Transverse colon (tissue), 4 donors: ENCODE measurements at regions not wholly inside any gene's neighbourhood (a gene's known extent, or its start where the extent isn't known, plus 50 kb on each side); places are given as distances from the start of the nearest gene placed in this dataset.

Source experiments
- DNase-seq: peaks from one replicate; pipeline ENCODE4 v3.0.0-alpha.2; 2019
- H3K27ac ChIP-seq, 4 donors: fragments of 200-600 bp; sonication (generic); 2 replicates each; pipeline ENCODE4 v1.5.1; 2016 to 2018; ENCODE audit warnings: inconsistent platforms in 4 of 4
- H3K27me3 ChIP-seq: fragments of 200-600 bp; sonication (generic); 2 replicates; pipeline ENCODE4 v1.5.1; 2017; ENCODE audit warnings: inconsistent platforms
- H3K36me3 ChIP-seq, 4 donors: fragments of 200-600 bp; sonication (generic); 2 replicates each; pipeline ENCODE4 v1.5.1; 2017 to 2019; ENCODE audit warnings: inconsistent platforms in 4 of 4
- H3K4me1 ChIP-seq, 4 donors: fragments of 200-600 bp; sonication (generic); 2 replicates each; pipeline ENCODE4 v1.5.1; 2017 to 2020; ENCODE audit warnings: inconsistent platforms in 4 of 4
- H3K4me3 ChIP-seq, 4 donors: fragments of 200-600 bp; sonication (generic); 1 replicate in 1 of 4; 2 replicates in 3 of 4; pipeline versions ENCODE4 v1.5.1 to v1.6.1; 2017 to 2019; ENCODE audit warnings: inconsistent platforms in 4 of 4
- H3K9me3 ChIP-seq, 2 donors: fragments of 200-600 bp; sonication (generic); 2 replicates each; pipeline ENCODE4 v1.5.1; 2017 to 2019; ENCODE audit warnings: inconsistent platforms in 2 of 2
- EP300 ChIP-seq: sonication (generic); formaldehyde crosslinking; IDR thresholded peaks from one replicate; pipeline ENCODE4 v1.6.1; 2017; ENCODE audit warnings: antibody characterized with exemption, low read depth
- POLR2A ChIP-seq: fragments of 450-650 bp; IDR thresholded peaks from one replicate; pipeline ENCODE4 v1.6.1; 2016; ENCODE audit warnings: antibody characterized with exemption, mild to moderate bottlenecking, moderate library complexity
- POLR2AphosphoS5 ChIP-seq, 3 donors: sonication (generic); formaldehyde crosslinking; IDR thresholded peaks; one replicate each; pipeline ENCODE4 v1.6.1; 2016; ENCODE audit warnings: antibody characterized with exemption in 3 of 3
- WGBS, 2 donors: methylation state at CpG; one replicate each; pipeline ENCODE4 v1.1.5; 2018; ENCODE audit warnings: low coverage in 1 of 2; 5-methylcytosine and 5-hydroxymethylcytosine counted together
- in situ Hi-C, 4 donors: fragments of 200-750 bp; cut with MboI; loops; one replicate each; pipeline versions ENCODE4 v1.15.0 to v1.15.1; 2017; ENCODE audit warnings: low sequenced_read_pairs in 3 of 4, low pct_ligation_motif_present in 1 of 4, low pct_unique_long_range_greater_than_20kb in 1 of 4
- intact Hi-C: fragments of 100-400 bp; cut with DNase I; formaldehyde crosslinking; loops from one replicate; pipeline ENCODE4 v1.15.1; 2023; ENCODE audit warnings: low total_unique reads
- TF ChIP-seq, protein P1 (sequence below), 5 experiments: fragments of 200-600 bp in 3 of 5; fragments of 450-650 bp in 2 of 5; sonication (generic) in 3 of 5; IDR thresholded peaks; 1 replicate in 2 of 5; 2 replicates in 3 of 5; pipeline ENCODE4 v1.5.1; 2016 to 2017; ENCODE audit warnings: antibody characterized with exemption in 5 of 5, inconsistent platforms in 3 of 5, mild to moderate bottlenecking in 2 of 5, moderate library complexity in 1 of 5

DNA sequence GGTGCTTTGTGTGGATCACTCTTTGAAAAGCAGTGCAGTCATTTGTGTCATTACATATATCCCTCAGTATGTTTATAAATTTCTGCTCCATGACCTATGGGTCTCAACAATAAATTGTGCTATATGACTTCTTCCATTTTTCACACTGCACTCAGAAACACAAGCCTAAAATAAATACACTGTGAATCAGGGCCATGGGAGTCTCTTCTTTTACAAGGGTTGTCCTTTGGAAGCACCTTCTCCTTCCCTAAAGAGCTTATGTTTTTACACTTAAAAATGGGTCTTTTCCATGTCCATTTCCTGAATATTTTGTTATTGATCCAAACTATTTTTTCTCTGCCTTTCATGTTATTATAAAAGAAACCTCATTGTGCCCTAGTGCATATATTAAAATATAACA lies 108.3 kb upstream of the MEOX2 start:
- in situ Hi-C loops: no loop called here
- DNase-seq: no peak
- no peaks in the 10 kb centered on the region for H3K9me3 ChIP-seq
- TF ChIP-seq EP300: no peak
- TF ChIP-seq, protein P1, sequence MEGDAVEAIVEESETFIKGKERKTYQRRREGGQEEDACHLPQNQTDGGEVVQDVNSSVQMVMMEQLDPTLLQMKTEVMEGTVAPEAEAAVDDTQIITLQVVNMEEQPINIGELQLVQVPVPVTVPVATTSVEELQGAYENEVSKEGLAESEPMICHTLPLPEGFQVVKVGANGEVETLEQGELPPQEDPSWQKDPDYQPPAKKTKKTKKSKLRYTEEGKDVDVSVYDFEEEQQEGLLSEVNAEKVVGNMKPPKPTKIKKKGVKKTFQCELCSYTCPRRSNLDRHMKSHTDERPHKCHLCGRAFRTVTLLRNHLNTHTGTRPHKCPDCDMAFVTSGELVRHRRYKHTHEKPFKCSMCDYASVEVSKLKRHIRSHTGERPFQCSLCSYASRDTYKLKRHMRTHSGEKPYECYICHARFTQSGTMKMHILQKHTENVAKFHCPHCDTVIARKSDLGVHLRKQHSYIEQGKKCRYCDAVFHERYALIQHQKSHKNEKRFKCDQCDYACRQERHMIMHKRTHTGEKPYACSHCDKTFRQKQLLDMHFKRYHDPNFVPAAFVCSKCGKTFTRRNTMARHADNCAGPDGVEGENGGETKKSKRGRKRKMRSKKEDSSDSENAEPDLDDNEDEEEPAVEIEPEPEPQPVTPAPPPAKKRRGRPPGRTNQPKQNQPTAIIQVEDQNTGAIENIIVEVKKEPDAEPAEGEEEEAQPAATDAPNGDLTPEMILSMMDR (IDR thresholded peaks at IDR 0.05): no peak
- no peak overlapping the region for H3K4me3 ChIP-seq
- intact Hi-C loops: no loop called here
- no peaks in the 10 kb centered on the region for H3K27me3 ChIP-seq
- H3K27ac ChIP-seq: no peak overlapping the region
- H3K4me1 ChIP-seq: no peaks in the 10 kb centered on the region
- no peaks in the 10 kb centered on the region for H3K36me3 ChIP-seq

DNA sequence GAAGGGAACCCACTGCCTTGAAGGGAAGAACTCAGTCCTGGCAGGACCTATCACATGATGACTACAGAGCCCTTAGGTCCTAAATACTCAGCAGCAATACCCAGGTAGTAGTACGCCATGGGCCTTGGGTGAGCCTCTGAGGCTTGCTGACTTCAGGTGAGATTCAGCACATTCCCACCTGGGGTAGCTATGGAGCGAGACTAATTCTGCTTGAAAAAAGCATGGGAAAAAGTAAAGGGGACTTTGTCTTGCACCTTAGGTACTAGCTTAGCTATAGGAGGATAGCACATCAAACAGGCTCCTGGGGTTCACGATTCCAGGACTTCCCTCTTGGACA lies 98.2 kb upstream of the MEOX2 start:
- Histone ChIP-seq H3K4me3 (no peak overlapping the region), H3K4me1 (peaks cover 0 to 7% (median 0%) of the 10 kb centered on the region in 4 donors), H3K27ac (no peak overlapping the region), H3K36me3 (no peaks in the 10 kb centered on the region), H3K27me3 (no peaks in the 10 kb centered on the region), H3K9me3 (no peaks in the 10 kb centered on the region)
- in situ Hi-C loops (no loop called here), intact Hi-C loops (no loop called here)
- no peak for TF ChIP-seq POLR2AphosphoS5 (IDR thresholded peaks at IDR 0.05)
- no peak for DNase-seq
- WGBS, 2 donors: 92% methylated on average over 3 of the region's 3 CpGs; no CpG with 5 or more reads in 1 of the 2 donors

DNA sequence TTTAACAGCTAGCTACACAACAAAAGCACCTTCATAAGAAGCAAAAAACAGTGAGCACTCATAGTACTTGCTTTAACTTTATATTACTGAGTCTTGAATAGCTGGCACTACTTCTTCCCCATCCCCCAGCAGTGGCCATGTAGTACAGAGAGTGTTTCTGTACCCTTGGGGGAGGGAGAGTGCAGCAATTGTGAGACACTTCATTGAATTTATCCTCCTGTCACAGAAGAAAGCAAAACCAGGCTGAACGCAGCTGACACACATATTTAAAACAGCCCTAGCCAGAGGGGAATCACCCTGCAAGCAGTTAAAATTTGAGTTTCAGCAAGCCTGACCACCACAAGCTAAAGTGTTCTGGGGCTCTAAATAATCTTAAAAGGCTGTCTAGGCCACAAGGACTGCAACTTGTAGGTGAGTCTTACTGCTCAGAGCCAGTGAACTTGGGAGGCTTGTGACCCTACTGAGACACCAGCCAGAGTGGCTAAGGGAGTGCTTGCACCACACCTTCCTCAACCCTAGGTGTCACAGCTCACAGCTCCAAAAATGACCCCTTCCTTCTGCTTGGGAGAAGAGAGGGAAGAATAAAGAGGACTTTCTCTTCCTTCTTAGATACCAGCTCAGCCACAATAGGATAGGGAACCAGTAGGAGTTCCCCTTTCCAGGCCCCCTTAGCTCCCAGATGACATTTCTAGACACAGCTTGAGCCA lies 97.7 kb upstream of the MEOX2 start:
- Histone ChIP-seq H3K4me1 (peaks cover 0 to 7% (median 0%) of the 10 kb centered on the region in 4 donors), H3K27me3 (no peaks in the 10 kb centered on the region), H3K4me3 (no peak overlapping the region), H3K36me3 (no peaks in the 10 kb centered on the region), H3K27ac (peak overlapping the region in 1 of 4 donors; percentile 1), H3K9me3 (no peaks in the 10 kb centered on the region)
- TF ChIP-seq, protein P1 (IDR thresholded peaks at IDR 0.05): no peak
- TF ChIP-seq EP300: no peak
- TF ChIP-seq POLR2A: no peak
- no peak for TF ChIP-seq POLR2AphosphoS5 (IDR thresholded peaks at IDR 0.05)
- no peak for DNase-seq
- WGBS, 2 donors: 53% methylated on average over 1 of the region's 1 CpG; no CpG with 5 or more reads in 1 of the 2 donors
- intact Hi-C loops (no loop called here), in situ Hi-C loops (no loop called here)

DNA sequence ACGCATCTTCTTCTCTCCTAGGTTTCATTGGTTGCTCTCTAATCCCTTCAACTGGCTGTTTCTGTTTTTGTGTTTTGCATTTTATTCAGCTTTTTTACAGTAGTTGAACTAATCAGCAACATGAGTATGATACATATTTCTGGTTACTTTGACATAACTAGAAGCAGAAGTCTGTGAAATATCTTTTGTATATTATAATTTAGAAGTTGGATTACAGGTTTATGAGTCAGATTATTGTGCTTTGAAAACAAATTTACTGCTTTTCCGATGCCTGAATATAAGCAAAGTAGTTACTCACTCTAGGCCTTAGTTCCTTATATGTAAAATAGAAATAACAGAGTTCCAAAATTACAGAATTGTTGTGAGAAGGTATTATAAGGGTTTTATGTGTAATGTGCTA lies 96.2 kb upstream of the MEOX2 start:
- TF ChIP-seq POLR2A (no peak), EP300 (no peak), POLR2AphosphoS5 (IDR thresholded peaks at IDR 0.05) (no peak)
- TF ChIP-seq, protein P1 (IDR thresholded peaks at IDR 0.05): no peak
- Histone ChIP-seq H3K4me3 (no peak overlapping the region), H3K4me1 (peaks cover 0 to 7% (median 0%) of the 10 kb centered on the region in 4 donors), H3K27me3 (no peaks in the 10 kb centered on the region), H3K9me3 (no peaks in the 10 kb centered on the region), H3K27ac (no peak overlapping the region), H3K36me3 (no peaks in the 10 kb centered on the region)
- WGBS, 2 donors: 65 to 81% methylated on average over 2 of the region's 2 CpGs
- in situ Hi-C loops (no loop called here), intact Hi-C loops (no loop called here)
- no peak for DNase-seq

DNA sequence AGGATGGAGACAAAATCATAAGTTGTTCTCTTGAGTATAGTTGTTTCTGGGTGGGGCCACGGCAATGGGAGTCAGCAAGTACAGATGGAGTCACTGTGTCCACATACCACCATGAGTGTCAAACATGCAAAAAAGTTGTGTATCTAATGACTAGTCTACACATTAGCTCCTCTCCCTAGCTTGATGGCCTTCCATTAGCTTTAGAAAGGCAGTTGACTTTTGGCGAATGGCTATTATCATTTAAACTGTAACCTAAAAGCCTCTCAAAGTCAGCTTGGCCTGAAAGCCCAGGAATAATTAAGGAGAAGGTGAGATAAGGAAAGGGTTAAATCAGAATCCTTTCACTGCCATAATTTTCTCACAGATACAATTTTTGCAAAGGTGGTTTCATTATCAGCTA lies 95.5 kb upstream of the MEOX2 start:
- in situ Hi-C loops: no loop called here
- Histone ChIP-seq H3K4me1 (peaks cover 0 to 7% (median 0%) of the 10 kb centered on the region in 4 donors), H3K27me3 (no peaks in the 10 kb centered on the region), H3K4me3 (no peak overlapping the region), H3K36me3 (no peaks in the 10 kb centered on the region), H3K27ac (no peak overlapping the region), H3K9me3 (no peaks in the 10 kb centered on the region)
- no peak for TF ChIP-seq POLR2AphosphoS5 (IDR thresholded peaks at IDR 0.05)
- TF ChIP-seq, protein P1 (IDR thresholded peaks at IDR 0.05): no peak
- TF ChIP-seq POLR2A: no peak
- TF ChIP-seq EP300: no peak
- WGBS, 2 donors: 82% methylated on average over 2 of the region's 2 CpGs; no CpG with 5 or more reads in 1 of the 2 donors
- intact Hi-C loops: no loop called here
- no peak for DNase-seq
